NCI-H128 (cell line): ENCODE measurements at regions not wholly inside any gene's neighbourhood (a gene's known extent, or its start where the extent isn't known, plus 50 kb on each side); places are given as distances from the start of the nearest gene placed in this dataset.
"Not testable (repeated sequence)": the region's sequence is repeated elsewhere in the genome, so short reads cannot be mapped to it uniquely, and the experiment has no call there.

Experiments
- DNase-seq: peaks from one replicate; lab custom pipeline; 2025; ENCODE audit not compliant: unreplicated experiment; lab: John Stamatoyannopoulos, UW

DNA sequence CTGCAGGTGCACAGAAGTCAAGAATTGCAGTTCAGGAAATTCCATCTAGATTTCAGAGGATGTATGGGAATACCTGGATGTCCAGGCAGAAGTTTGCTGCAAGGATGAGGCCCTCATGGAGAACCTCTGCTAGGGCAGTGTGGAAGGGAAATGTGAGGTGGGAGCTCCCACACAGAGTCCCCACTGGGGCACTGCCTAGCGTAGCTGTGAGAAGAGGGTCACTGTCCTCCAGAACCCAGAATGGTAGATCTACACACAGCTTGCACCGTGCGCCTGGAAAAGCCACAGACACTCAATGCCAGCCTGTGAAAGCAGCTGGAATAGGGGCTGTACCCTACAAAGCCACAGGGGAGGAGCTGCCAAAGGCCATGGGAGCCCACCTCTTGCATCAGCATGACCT is 681.4 kb downstream of the EPHA7 start:
- DNase-seq = no peak

- no peak for DNase-seq
These were observed 695.9 kb downstream of the EPHA7 start for GRCh38 chr6:92723390-92723931.

DNA sequence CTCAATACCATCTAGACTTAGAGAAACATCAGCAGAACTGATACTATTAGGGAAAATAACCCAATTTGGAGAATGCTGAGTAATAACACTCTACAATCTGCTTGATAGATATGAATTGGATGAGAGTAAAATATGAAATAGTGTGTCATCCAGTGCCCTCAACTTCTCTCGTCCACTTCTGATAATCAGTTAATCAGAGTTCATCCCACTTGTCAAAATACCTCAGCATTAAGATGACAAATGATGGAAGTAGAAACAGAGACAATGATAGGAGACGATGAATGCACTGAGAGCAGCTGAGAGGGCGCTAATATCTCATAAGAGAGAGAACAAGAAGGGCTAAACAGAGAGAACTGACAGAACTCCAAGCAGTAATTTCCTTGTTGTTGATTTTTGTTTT is 699.6 kb downstream of the EPHA7 start:
- no peak for DNase-seq

- DNase-seq = no peak
These were observed 702.7 kb downstream of the EPHA7 start for GRCh38 chr6:92716638-92717037.

DNA sequence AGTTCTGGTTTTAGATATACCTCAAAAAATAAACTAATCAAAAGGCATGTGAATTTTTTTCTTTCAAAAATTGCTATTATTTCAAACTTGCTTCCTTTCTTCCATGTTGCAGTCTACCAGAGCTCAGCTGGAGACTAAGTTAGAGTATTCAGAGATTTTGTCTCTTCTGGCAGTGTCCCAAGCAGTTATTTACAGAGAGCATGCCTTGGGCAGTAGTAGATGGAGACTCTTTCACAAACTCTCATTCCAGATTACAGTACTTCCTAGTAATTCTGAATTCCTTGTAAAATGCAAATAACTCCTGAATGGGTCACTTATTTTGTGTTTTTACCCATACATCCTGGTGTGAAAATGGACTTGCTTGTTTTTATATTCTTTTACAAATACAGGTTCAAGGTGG is 703.4 kb downstream of the EPHA7 start:
- no peak for DNase-seq

- no peak for DNase-seq
These were observed 705.0 kb downstream of the EPHA7 start for GRCh38 chr6:92714346-92714745.

DNA sequence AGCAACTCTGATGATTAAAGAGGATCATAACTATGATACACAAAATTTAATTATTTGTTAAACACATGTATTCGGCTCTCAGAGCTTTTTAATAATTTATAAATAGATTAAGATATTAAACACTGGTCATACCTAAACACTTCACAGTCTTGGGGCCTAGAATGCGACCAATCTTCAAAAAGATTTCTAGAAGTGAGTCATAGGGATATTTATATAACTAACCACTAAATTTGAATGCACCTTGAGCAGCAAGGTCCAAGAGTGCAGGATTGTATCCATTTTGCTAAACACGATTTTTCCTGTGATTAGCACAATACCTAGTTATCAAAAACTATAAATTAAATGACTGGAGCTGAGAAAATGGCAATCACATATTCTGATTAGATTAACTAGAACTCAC is 709.3 kb downstream of the EPHA7 start:
- DNase-seq = no peak

DNA sequence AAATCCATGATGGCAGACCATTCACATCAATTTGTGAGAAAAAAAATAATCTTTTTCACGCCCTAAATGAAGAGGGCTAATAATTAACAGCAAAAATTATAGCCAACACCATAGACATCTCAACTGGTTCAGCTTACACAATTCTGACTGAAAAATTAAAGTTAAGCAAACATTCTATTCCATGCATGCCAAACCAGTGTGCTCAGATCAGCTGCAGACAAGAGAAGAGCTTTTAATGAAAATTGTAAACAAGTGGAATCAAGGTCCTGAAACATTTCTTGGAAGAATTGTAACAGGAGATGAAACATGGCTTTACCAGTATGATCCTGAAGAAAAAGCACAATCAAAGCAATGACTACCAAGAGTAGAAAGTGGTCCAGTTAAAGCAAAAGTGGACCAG is 710.4 kb downstream of the EPHA7 start:
- no peak for DNase-seq

GRCh38 chr6:92708270-92708669 is 711.1 kb downstream of the EPHA7 start:
- no peak for DNase-seq

DNA sequence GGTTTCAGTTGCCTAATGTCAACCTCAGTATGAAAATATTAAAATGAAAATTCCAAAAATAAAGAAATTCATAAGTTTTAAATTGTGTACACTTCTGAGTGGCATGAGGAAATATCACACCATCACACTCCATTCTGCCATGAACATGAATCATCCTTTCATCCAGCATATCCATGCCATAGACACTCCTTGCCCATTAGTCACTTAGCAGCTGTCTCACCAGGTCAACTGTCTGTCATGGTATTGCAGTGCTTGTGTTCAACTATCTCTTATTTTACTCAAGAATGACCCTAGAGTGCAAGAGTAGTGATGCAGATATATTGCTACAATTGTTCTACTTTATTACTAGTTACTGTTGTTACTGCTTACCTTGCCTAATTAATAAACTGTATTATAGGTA is 712.4 kb downstream of the EPHA7 start:
- DNase-seq = no peak

- no peak for DNase-seq
These were observed 717.8 kb downstream of the EPHA7 start for GRCh38 chr6:92701425-92702096.

DNA sequence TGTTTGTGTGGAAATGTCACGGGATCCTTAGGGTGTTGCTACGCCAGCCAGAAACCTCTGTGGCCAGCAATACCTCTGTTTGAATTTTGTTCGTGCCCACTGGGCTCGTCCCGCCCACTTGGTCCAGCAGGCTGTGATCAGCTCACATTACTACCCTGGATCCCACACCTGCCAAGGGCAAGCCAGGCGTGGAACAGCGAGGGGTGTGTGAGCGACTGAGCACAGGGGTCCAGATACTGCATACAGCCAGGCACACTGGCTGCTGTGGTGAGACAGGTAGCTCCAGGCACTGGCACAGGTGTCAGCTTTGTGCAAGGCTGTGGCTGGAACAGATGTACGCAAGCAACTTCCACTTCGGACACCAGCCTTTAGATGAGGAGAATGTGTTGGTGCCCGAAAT is 718.9 kb downstream of the EPHA7 start:
- no peak for DNase-seq

GRCh38 chr6:92690997-92691599 is 728.3 kb downstream of the EPHA7 start:
- no peak for DNase-seq

DNA sequence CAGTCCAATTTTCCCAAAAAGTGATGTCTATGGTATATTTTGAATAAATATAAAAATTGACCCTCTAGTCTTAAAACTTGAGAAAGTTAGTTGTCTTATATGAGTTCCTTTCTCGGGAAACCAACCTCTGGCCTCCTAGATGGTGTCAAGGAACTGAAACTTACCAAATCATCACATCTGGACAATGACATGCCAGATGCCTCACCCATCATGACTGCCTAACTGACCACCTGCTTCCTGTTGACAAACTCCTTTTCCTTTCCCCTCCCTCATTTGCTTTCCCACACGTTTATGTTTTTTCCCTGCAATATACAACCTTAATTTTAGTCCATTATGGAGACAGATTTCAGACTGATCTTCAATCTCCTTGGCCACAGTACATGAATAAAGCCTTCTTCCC is 731.0 kb downstream of the EPHA7 start:
- no peak for DNase-seq

DNA sequence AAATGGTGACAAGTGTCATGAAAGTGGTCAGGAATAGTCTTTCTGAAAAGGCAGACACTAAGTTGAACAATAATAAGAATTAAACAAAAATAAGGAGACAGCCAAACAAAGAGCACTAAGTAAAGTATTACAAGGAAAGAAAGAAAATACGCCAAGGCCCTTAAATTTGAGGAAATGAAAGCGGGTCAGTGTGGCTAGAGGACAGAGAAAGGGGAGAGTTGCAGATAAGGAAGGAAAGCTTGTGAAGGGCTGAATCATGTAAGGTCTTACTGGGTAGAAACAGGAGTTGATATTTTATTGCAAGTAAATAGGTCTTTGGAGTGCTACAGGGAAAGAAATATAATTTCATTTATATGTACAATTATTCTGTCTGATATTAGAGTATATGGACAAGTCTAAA is 732.1 kb downstream of the EPHA7 start:
- no peak for DNase-seq

GRCh38 chr6:92684386-92684785 is 735.0 kb downstream of the EPHA7 start:
- no peak for DNase-seq

DNA sequence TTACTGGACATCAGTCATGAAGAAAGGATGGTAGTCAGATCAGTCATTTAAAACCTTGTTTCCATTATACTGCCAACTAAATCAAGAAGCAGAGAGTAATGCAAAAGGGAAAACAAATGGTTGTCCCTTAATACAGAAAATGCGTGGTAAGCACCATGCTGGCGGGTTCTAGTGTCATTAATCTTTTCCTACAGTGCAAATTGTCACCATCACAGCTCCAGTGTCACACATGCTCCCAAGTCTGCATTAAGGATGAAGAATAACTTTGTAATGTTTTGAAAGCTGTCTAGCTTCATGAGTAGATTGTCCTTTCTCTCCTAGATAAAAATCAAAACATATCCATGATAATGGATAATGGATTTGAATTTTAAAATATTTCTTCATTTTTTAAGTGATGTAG is 735.6 kb downstream of the EPHA7 start:
- no peak for DNase-seq

DNA sequence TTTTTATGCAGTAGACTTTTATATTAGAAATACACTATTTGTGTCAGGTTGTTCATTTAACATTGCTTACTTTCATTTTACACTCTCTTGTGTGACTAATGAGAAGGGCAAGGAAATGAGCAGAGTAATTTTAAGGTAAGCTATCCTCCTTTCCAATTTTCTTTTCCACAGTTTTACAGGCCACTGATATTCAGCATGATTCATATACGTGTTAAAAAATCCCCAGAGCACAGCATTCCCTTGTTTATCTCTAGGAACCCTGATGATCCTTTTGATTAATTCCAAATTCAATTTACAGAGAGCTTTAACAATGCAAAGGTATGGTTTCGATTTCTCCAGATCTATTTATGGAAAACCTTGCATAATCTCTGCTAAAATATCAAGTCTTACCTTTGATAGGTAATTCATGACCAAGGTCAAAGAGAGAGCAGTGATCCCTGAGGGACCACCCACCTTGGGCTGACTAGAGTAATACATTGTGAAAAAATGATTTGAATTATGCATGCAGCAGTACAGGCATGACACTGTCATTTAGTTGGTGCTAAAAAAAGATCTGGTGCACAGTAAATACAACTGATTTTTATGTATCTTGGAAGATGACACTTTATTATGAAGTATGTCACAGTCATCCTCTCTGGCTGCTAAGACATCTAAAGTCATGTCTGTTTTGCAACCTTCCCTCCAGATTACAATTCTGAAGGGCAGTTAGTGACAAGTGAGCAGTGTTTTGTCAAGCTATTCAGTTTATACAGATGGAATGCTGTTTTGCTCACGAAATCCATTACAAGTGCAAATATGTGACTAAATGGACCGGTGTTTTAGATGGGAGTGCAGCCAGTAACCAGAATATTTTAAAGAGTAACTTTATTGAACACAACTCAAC is 736.6 kb downstream of the EPHA7 start:
- DNase-seq = no peak

- DNase-seq = no peak
These were observed 738.0 kb downstream of the EPHA7 start for GRCh38 chr6:92681401-92681800.

DNA sequence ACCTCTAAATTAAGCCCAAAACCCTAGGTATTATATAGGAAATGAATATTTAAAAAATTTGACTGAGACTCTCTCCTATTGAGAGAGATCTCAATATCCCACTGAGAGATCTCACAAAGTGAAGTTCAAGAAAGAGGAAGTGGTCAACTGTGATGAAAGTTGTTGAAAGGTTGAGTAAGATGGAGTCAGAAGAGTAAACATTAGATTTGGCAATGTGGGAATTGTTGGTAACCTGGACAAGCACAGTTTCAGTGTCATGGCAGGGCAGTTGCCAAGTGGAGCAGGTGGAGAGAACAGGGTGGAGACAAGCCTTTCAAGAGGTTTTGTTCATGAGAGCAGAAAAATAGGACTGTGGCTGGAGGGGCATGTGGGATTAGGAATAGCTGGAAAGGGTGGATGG is 747.9 kb downstream of the EPHA7 start:
- DNase-seq = not testable (repeated sequence)

DNA sequence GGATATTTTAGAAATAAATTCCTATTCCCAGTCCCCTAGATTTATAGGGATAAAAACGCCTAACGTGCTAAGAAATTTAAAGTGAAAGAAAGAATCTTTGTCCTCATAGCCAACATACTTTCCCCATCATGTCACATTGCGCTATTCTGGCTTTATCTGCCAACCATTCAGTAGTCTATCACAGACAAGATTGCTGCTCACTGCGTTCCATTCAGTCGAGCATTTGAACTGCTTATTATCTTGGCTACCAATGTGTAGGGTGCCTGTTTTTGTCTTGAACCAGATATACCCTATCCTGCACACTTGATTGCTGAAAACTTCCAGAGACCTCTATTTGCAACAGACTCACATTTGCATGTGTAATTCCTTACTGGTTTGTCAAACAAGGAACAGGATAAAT is 751.5 kb downstream of the EPHA7 start:
- DNase-seq = no peak
